Stomach (tissue), 8 donors: ENCODE measurements at regions not wholly inside any gene's neighbourhood (a gene's known extent, or its start where the extent isn't known, plus 50 kb on each side); places are given as distances from the start of the nearest gene placed in this dataset.

Source experiments
- DNase-seq, 2 donors: peaks; one replicate each; pipeline versions ENCODE4 v3.0.0 to v3.0.0-alpha.2; 2013 to 2019
- H3K27ac ChIP-seq, 5 donors: fragments of 200-600 bp in 4 of 5; sonication (generic) in 4 of 5; one replicate each; pipeline ENCODE4 v1.5.1; 2013 to 2019; ENCODE audit warnings: mild to moderate bottlenecking in 1 of 5, moderate library complexity in 1 of 5
- H3K27me3 ChIP-seq, 3 donors: fragments of 200-600 bp; sonication (generic); one replicate each; pipeline ENCODE4 v1.5.1; 2017 to 2019; ENCODE audit warnings: mixed run types in 1 of 3
- H3K36me3 ChIP-seq, 4 donors: fragments of 200-600 bp; sonication (generic); 1 replicate in 3 of 4; 2 replicates in 1 of 4; pipeline ENCODE4 v1.5.1; 2016 to 2019
- H3K4me1 ChIP-seq, 4 donors: fragments of 200-600 bp; sonication (generic); one replicate each; pipeline ENCODE4 v1.5.1; 2016 to 2019
- H3K4me3 ChIP-seq, 4 donors: fragments of 200-600 bp; sonication (generic) in 3 of 4; one replicate each; pipeline ENCODE4 v1.5.1; 2016 to 2019; ENCODE audit warnings: mild to moderate bottlenecking in 1 of 4
- H3K9me3 ChIP-seq, 4 donors: fragments of 200-600 bp; sonication (generic); one replicate each; pipeline ENCODE4 v1.5.1; 2016 to 2019
- EP300 ChIP-seq: sonication (generic); formaldehyde crosslinking; IDR thresholded peaks from one replicate; pipeline ENCODE4 v1.6.1; 2017; ENCODE audit warnings: antibody characterized with exemption
- POLR2A ChIP-seq, 4 donors: fragments of 450-650 bp; IDR thresholded peaks; one replicate each; pipeline ENCODE4 v1.6.1; 2016; ENCODE audit warnings: antibody characterized with exemption in 4 of 4, control low read depth in 2 of 4, mild to moderate bottlenecking in 1 of 4, moderate library complexity in 1 of 4
- POLR2AphosphoS5 ChIP-seq, 3 donors: sonication (generic); formaldehyde crosslinking; IDR thresholded peaks; one replicate each; pipeline ENCODE4 v1.6.1; 2016; ENCODE audit warnings: antibody characterized with exemption in 3 of 3
- WGBS, 5 donors: extraction: QIAGEN DNeasy Blood & Tissue Kit in 3 of 5; methylation state at CpG; one replicate each; pipeline versions ENCODE4 v1.1.5 to v1.1.7; 2013 to 2018; 5-methylcytosine and 5-hydroxymethylcytosine counted together
- intact Hi-C: fragments of 100-400 bp; cut with DNase I; formaldehyde crosslinking; loops from one replicate; pipeline ENCODE4 v1.15.1; 2023; ENCODE audit warnings: low total_unique reads
- TF ChIP-seq, protein P1 (sequence below), 7 experiments: fragments of 450-650 bp in 4 of 7; fragments of 200-600 bp in 3 of 7; sonication (generic) in 3 of 7; IDR thresholded peaks; one replicate each; pipeline ENCODE4 v1.5.1; 2016 to 2019; ENCODE audit warnings: antibody characterized with exemption in 7 of 7, control low read depth in 2 of 7, mild to moderate bottlenecking in 1 of 7
- donor health status: healthy with polysubstance abuse.
- donor health status: Bipolar disorder and iron deficiency.
- donor health status: healthy.

DNA sequence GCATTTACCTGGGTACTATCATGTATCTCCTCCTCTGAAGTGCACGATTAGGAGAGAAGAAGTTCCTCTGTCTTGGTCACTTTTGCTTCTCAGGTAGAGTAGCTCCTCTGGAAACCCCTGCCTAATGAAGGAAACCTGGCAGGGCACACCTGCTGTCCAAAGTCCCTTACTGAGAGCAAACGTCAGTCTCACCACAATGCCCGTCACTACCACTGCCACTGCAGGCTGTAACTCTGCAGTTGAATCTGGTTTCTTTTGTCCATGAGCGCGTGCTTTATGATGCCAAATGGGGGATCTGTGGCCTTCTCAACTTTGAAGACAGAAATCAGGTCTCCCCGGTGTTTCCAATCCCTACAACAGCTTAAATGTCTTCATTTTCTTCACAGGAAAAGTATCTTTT is 1068.6 kb downstream of the BCL11B start:
- no peak for TF ChIP-seq EP300
- no peak for TF ChIP-seq POLR2A (IDR thresholded peaks at IDR 0.05)
- TF ChIP-seq POLR2AphosphoS5 (IDR thresholded peaks at IDR 0.05): no peak
- TF ChIP-seq, protein P1, sequence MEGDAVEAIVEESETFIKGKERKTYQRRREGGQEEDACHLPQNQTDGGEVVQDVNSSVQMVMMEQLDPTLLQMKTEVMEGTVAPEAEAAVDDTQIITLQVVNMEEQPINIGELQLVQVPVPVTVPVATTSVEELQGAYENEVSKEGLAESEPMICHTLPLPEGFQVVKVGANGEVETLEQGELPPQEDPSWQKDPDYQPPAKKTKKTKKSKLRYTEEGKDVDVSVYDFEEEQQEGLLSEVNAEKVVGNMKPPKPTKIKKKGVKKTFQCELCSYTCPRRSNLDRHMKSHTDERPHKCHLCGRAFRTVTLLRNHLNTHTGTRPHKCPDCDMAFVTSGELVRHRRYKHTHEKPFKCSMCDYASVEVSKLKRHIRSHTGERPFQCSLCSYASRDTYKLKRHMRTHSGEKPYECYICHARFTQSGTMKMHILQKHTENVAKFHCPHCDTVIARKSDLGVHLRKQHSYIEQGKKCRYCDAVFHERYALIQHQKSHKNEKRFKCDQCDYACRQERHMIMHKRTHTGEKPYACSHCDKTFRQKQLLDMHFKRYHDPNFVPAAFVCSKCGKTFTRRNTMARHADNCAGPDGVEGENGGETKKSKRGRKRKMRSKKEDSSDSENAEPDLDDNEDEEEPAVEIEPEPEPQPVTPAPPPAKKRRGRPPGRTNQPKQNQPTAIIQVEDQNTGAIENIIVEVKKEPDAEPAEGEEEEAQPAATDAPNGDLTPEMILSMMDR (IDR thresholded peaks at IDR 0.05): no peak
- Histone ChIP-seq H3K27me3 (peaks cover 0 to 25% (median 7%) of the 10 kb centered on the region in 3 donors), H3K27ac (no peak overlapping the region), H3K4me1 (no peaks in the 10 kb centered on the region), H3K9me3 (no peaks in the 10 kb centered on the region), H3K36me3 (no peaks in the 10 kb centered on the region), H3K4me3 (no peak overlapping the region)
- 60 to 78% (median 72%) methylated on average over 6 of the region's 6 CpGs for WGBS, 5 donors
- DNase-seq: peak in 1 of 2 donors; percentile 18
- intact Hi-C loops: no loop called here

DNA sequence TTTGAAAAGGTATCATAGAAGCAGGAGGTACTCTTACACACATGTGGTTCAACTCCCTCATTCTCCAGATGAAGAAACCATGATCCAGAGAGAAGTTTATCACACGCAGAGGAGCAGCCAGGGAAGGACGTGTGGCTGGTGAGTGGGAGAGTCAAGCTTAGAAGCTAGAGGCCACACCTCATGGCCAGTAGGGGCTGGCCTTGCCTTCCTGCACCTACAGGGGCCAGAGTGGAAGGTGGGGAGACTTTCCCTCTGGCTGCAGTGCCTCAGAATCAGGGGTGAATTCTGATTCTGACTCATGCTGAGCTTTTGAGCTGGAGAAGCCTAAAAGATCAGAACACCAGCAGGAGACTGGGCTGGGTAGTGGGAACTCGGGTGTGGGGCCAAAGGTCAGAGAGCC is 1067.9 kb downstream of the BCL11B start:
- Histone ChIP-seq H3K4me1 (no peaks in the 10 kb centered on the region), H3K4me3 (no peak overlapping the region), H3K36me3 (no peaks in the 10 kb centered on the region), H3K27me3 (peaks cover 0 to 26% (median 7%) of the 10 kb centered on the region in 3 donors), H3K9me3 (no peaks in the 10 kb centered on the region), H3K27ac (no peak overlapping the region)
- TF ChIP-seq POLR2A (IDR thresholded peaks at IDR 0.05) (no peak), EP300 (no peak), POLR2AphosphoS5 (IDR thresholded peaks at IDR 0.05) (no peak)
- TF ChIP-seq, protein P1 (IDR thresholded peaks at IDR 0.05): no peak
- no peak for DNase-seq
- WGBS, 5 donors: 17 to 56% (median 44%) methylated on average over 3 of the region's 3 CpGs
- intact Hi-C loops: no loop called here

DNA sequence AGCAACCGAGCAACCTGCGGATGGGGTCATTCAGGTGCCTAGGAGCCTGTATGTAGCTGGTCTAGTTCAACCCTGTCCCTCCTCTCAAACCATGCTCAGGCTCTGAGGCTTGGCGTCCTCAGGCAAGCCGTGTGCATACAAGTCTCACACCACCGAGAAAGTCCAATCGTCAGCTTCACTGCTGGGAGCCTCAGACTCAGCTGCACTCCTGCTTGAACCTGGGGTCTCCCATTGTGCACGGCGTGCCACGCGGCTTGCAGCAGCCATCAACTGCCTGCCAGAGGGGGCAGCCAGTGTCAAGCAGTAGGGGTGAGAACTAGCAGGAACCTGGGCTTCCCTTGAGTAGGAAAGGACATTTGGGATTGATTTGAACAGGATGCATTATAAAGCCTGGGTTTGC is 1064.6 kb downstream of the BCL11B start:
- Histone ChIP-seq H3K4me3 (no peak overlapping the region), H3K27ac (no peak overlapping the region), H3K36me3 (no peaks in the 10 kb centered on the region), H3K9me3 (no peaks in the 10 kb centered on the region), H3K4me1 (no peaks in the 10 kb centered on the region), H3K27me3 (peaks cover 0 to 31% (median 0%) of the 10 kb centered on the region in 3 donors)
- WGBS, 5 donors: 65 to 79% (median 77%) methylated on average over 10 of the region's 10 CpGs
- no peak for TF ChIP-seq EP300
- no peak for TF ChIP-seq POLR2A (IDR thresholded peaks at IDR 0.05)
- TF ChIP-seq POLR2AphosphoS5 (IDR thresholded peaks at IDR 0.05): no peak
- TF ChIP-seq, protein P1 (IDR thresholded peaks at IDR 0.05): no peak
- intact Hi-C loops: no loop called here
- DNase-seq: no peak

DNA sequence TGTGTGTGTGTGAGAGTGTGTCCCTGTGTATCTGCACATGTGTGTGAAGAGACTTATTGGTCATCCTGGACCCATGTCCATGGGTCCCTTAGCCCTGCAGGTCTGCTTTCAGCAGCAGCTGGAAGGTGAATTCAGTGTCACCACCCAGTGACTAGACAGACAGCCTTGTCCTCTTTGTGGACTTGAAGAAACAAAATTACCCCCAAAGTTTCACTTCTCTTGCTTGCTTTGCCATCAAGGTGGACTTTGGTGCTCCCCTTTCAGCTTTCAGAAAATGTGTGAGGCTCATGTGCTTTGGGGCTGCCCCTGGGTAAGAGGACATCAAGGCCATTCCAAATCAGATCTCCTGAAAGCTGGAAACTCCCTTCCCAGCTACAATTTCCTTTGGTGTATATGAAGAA is 1063.8 kb downstream of the BCL11B start:
- H3K27me3 ChIP-seq: peaks cover 0 to 31% (median 0%) of the 10 kb centered on the region in 3 donors
- intact Hi-C loops: no loop called here

More for the DNA sequence above, 1063.8 kb downstream of the BCL11B start:
- Histone ChIP-seq H3K27ac (no peak overlapping the region), H3K4me3 (no peak overlapping the region), H3K36me3 (no peaks in the 10 kb centered on the region), H3K9me3 (no peaks in the 10 kb centered on the region), H3K4me1 (no peaks in the 10 kb centered on the region)
- no peak for DNase-seq
- TF ChIP-seq, protein P1 (IDR thresholded peaks at IDR 0.05): no peak
- TF ChIP-seq EP300: no peak
- no peak for TF ChIP-seq POLR2AphosphoS5 (IDR thresholded peaks at IDR 0.05)
- no peak for TF ChIP-seq POLR2A (IDR thresholded peaks at IDR 0.05)
